Mesendoderm (in vitro differentiated cells): ENCODE measurements at regions not wholly inside any gene's neighbourhood (a gene's known extent, or its start where the extent isn't known, plus 50 kb on each side); places are given as distances from the start of the nearest gene placed in this dataset.

Experiments
- DNase-seq: peaks from one replicate; pipeline ENCODE4 v3.0.0; 2013
- H2AK5ac ChIP-seq: 2 replicates; pipeline ENCODE4 v1.6.1; 2013; ENCODE audit warnings: low read length, inconsistent platforms
- H2BK120ac ChIP-seq: 2 replicates; pipeline ENCODE4 v1.6.1; 2013; ENCODE audit warnings: low read depth, mild to moderate bottlenecking, low read length, moderate library complexity, mixed read lengths
- H2BK15ac ChIP-seq: replicated peaks from 2 replicates; pipeline ENCODE4 v1.6.1; 2013; ENCODE audit warnings: low read depth, mild to moderate bottlenecking, moderate library complexity
- H2BK5ac ChIP-seq: 2 replicates; pipeline ENCODE4 v1.6.1; 2013; ENCODE audit warnings: low read length, inconsistent platforms
- H3K18ac ChIP-seq: 2 replicates; pipeline ENCODE4 v1.6.1; 2013; ENCODE audit warnings: mild to moderate bottlenecking, low read length, mixed read lengths
- H3K23ac ChIP-seq: one replicate; pipeline ENCODE4 v1.6.1; 2013; ENCODE audit warnings: low read length
- H3K27ac ChIP-seq: 2 replicates; pipeline ENCODE4 v1.5.1; 2013; ENCODE audit warnings: low read depth, mild to moderate bottlenecking, inconsistent platforms, low read length, moderate library complexity
- H3K27me3 ChIP-seq: 2 replicates; pipeline ENCODE4 v1.6.1; 2013; ENCODE audit warnings: low read length, control low read depth, mild to moderate bottlenecking, inconsistent platforms; ENCODE audit not compliant: insufficient read depth, poor library complexity
- H3K36me3 ChIP-seq: 2 replicates; pipeline ENCODE4 v1.6.1; 2013; ENCODE audit warnings: low read length, inconsistent platforms; ENCODE audit not compliant: control insufficient read depth, insufficient read depth
- H3K4ac ChIP-seq: one replicate; pipeline ENCODE4 v1.6.1; 2013; ENCODE audit warnings: low read depth, mild to moderate bottlenecking, low read length, moderate library complexity
- H3K4me1 ChIP-seq: 2 replicates; pipeline ENCODE4 v1.6.1; 2013; ENCODE audit warnings: low read depth, low read length, inconsistent platforms; ENCODE audit not compliant: control insufficient read depth
- H3K4me2 ChIP-seq: 2 replicates; pipeline ENCODE4 v1.6.1; 2013; ENCODE audit warnings: low read length
- H3K4me3 ChIP-seq: 2 replicates; pipeline ENCODE4 v1.5.1; 2013; ENCODE audit warnings: mild to moderate bottlenecking, low read length
- H3K56ac ChIP-seq: one replicate; pipeline ENCODE4 v1.6.1; 2013; ENCODE audit warnings: low read length
- H3K79me1 ChIP-seq: 2 replicates; pipeline ENCODE4 v1.6.1; 2013; ENCODE audit warnings: low read length, inconsistent platforms
- H3K79me2 ChIP-seq: 2 replicates; pipeline ENCODE4 v1.6.1; 2013; ENCODE audit warnings: mild to moderate bottlenecking, low read length; ENCODE audit not compliant: control insufficient read depth, insufficient read depth
- H3K9ac ChIP-seq: 2 replicates; pipeline ENCODE4 v1.6.1; 2013; ENCODE audit warnings: low read length, inconsistent platforms
- H4K5ac ChIP-seq: one replicate; pipeline ENCODE4 v1.6.1; 2013; ENCODE audit warnings: low read length
- H4K8ac ChIP-seq: one replicate; pipeline ENCODE4 v1.6.1; 2013; ENCODE audit warnings: low read depth, mild to moderate bottlenecking, control low read depth, low read length, moderate library complexity
- WGBS: extraction: QIAGEN DNeasy Blood & Tissue Kit; methylation state at CpG from one replicate; pipeline ENCODE4 v1.1.7; 2013; ENCODE audit warnings: low lambda C conversion rate, missing lambda C conversion rate; ENCODE audit not compliant: insufficient coverage; ENCODE audit errors: extremely low coverage; 5-methylcytosine and 5-hydroxymethylcytosine counted together

GRCh38 chrX:33330798-33331197 lies 119.4 kb upstream of the DMD start:
- no peak overlapping the region for H2AK5ac ChIP-seq
- no peak overlapping the region for H3K4me2 ChIP-seq
- H3K27ac ChIP-seq, result no peak overlapping the region
- H3K9ac ChIP-seq, result no peak overlapping the region
- no peak for DNase-seq
- no peaks in the 10 kb centered on the region for H3K79me1 ChIP-seq
- H2BK5ac ChIP-seq, result no peak overlapping the region
- no CpG with 5 or more reads among the region's 3 CpGs for WGBS
- H3K36me3 ChIP-seq, result no peaks in the 10 kb centered on the region
- H3K4me3 ChIP-seq, result no peak overlapping the region
- H2BK120ac ChIP-seq, result no peak overlapping the region
- H2BK15ac ChIP-seq, result no peak overlapping the region
- no peak overlapping the region for H4K5ac ChIP-seq
- H3K27me3 ChIP-seq, result no peaks in the 10 kb centered on the region
- no peak overlapping the region for H4K8ac ChIP-seq
- H3K79me2 ChIP-seq, result no peaks in the 10 kb centered on the region
- H3K4me1 ChIP-seq, result no peaks in the 10 kb centered on the region
- no peak overlapping the region for H3K18ac ChIP-seq
- no peak overlapping the region for H3K4ac ChIP-seq
- no peak overlapping the region for H3K56ac ChIP-seq
- no peak overlapping the region for H3K23ac ChIP-seq

- Histone ChIP-seq H3K18ac (no peak overlapping the region), H3K79me2 (no peaks in the 10 kb centered on the region), H3K27me3 (no peaks in the 10 kb centered on the region), H3K9ac (no peak overlapping the region), H3K4me2 (no peak overlapping the region), H2AK5ac (no peak overlapping the region), H2BK120ac (no peak overlapping the region), H3K4me3 (no peak overlapping the region), H4K8ac (no peak overlapping the region), H3K4me1 (no peaks in the 10 kb centered on the region), H4K5ac (no peak overlapping the region), H2BK5ac (no peak overlapping the region), H3K4ac (no peak overlapping the region), H3K23ac (no peak overlapping the region), H3K79me1 (no peaks in the 10 kb centered on the region), H3K56ac (no peak overlapping the region), H2BK15ac (no peak overlapping the region), H3K27ac (no peak overlapping the region), H3K36me3 (no peaks in the 10 kb centered on the region)
- peak; percentile 3 for DNase-seq
- WGBS, result no CpG with 5 or more reads among the region's 2 CpGs
Observed at GRCh38 chrX:33324099-33324498, 112.8 kb upstream of the DMD start.

- no peaks in the 10 kb centered on the region for H3K36me3 ChIP-seq
- no peak overlapping the region for H2AK5ac ChIP-seq
- no peak overlapping the region for H3K4ac ChIP-seq
- H3K79me1 ChIP-seq, result no peaks in the 10 kb centered on the region
- H3K4me1 ChIP-seq, result no peaks in the 10 kb centered on the region
- H3K23ac ChIP-seq, result no peak overlapping the region
- no peak overlapping the region for H3K9ac ChIP-seq
- H3K27me3 ChIP-seq, result no peaks in the 10 kb centered on the region
- no peak overlapping the region for H3K4me3 ChIP-seq
- no peak overlapping the region for H3K27ac ChIP-seq
- no CpG with 5 or more reads among the region's 2 CpGs for WGBS
- no peak overlapping the region for H2BK120ac ChIP-seq
- no peak overlapping the region for H4K5ac ChIP-seq
- H3K56ac ChIP-seq, result no peak overlapping the region
- H2BK15ac ChIP-seq, result no peak overlapping the region
- H2BK5ac ChIP-seq, result no peak overlapping the region
- H4K8ac ChIP-seq, result no peak overlapping the region
- H3K18ac ChIP-seq, result no peak overlapping the region
- no peak overlapping the region for H3K4me2 ChIP-seq
- H3K79me2 ChIP-seq, result no peaks in the 10 kb centered on the region
- no peak for DNase-seq
Observed at GRCh38 chrX:33307911-33308354, 96.6 kb upstream of the DMD start.

- no peak overlapping the region for H3K4me3 ChIP-seq
- H3K9ac ChIP-seq, result no peak overlapping the region
- H3K4ac ChIP-seq, result no peak overlapping the region
- H3K36me3 ChIP-seq, result no peaks in the 10 kb centered on the region
- no CpG with 5 or more reads among the region's 5 CpGs for WGBS
- H2AK5ac ChIP-seq, result no peak overlapping the region
- H2BK15ac ChIP-seq, result no peak overlapping the region
- H4K8ac ChIP-seq, result no peak overlapping the region
- H3K27me3 ChIP-seq, result no peaks in the 10 kb centered on the region
- no peak overlapping the region for H2BK120ac ChIP-seq
- no peak overlapping the region for H4K5ac ChIP-seq
- H3K56ac ChIP-seq, result no peak overlapping the region
- H3K79me2 ChIP-seq, result no peaks in the 10 kb centered on the region
- no peak overlapping the region for H2BK5ac ChIP-seq
- no peak overlapping the region for H3K27ac ChIP-seq
- no peak overlapping the region for H3K18ac ChIP-seq
- no peak overlapping the region for H3K4me2 ChIP-seq
- H3K23ac ChIP-seq, result no peak overlapping the region
- no peaks in the 10 kb centered on the region for H3K79me1 ChIP-seq
- no peak for DNase-seq
- no peaks in the 10 kb centered on the region for H3K4me1 ChIP-seq
Observed at GRCh38 chrX:33298622-33299021, 87.3 kb upstream of the DMD start.

- H3K27ac ChIP-seq, result no peak overlapping the region
- no peak overlapping the region for H3K4me3 ChIP-seq
- WGBS, result no CpG with 5 or more reads among the region's 1 CpG
- H3K4ac ChIP-seq, result no peak overlapping the region
- H3K9ac ChIP-seq, result no peak overlapping the region
- no peaks in the 10 kb centered on the region for H3K79me1 ChIP-seq
- no peak for DNase-seq
- H2BK120ac ChIP-seq, result no peak overlapping the region
- H3K4me1 ChIP-seq, result no peaks in the 10 kb centered on the region
- H3K4me2 ChIP-seq, result no peak overlapping the region
- H3K36me3 ChIP-seq, result no peaks in the 10 kb centered on the region
- no peak overlapping the region for H4K5ac ChIP-seq
- H3K79me2 ChIP-seq, result no peaks in the 10 kb centered on the region
- no peak overlapping the region for H2BK15ac ChIP-seq
- no peak overlapping the region for H3K23ac ChIP-seq
- H3K27me3 ChIP-seq, result no peaks in the 10 kb centered on the region
- H2BK5ac ChIP-seq, result no peak overlapping the region
- H3K18ac ChIP-seq, result no peak overlapping the region
- no peak overlapping the region for H4K8ac ChIP-seq
- H3K56ac ChIP-seq, result no peak overlapping the region
- H2AK5ac ChIP-seq, result no peak overlapping the region
Observed at GRCh38 chrX:33285550-33285949, 74.2 kb upstream of the DMD start.

GRCh38 chrX:33277046-33277445 lies 65.7 kb upstream of the DMD start:
- Histone ChIP-seq H4K5ac (no peak overlapping the region), H2BK15ac (no peak overlapping the region), H4K8ac (no peak overlapping the region), H2AK5ac (no peak overlapping the region), H3K18ac (no peak overlapping the region), H2BK5ac (no peak overlapping the region), H3K56ac (no peak overlapping the region), H3K4ac (no peak overlapping the region), H3K79me1 (no peaks in the 10 kb centered on the region), H3K27ac (no peak overlapping the region), H3K4me3 (no peak overlapping the region), H3K4me2 (no peak overlapping the region), H3K23ac (no peak overlapping the region), H3K9ac (no peak overlapping the region), H3K4me1 (no peaks in the 10 kb centered on the region), H3K79me2 (no peaks in the 10 kb centered on the region), H2BK120ac (no peak overlapping the region), H3K36me3 (no peaks in the 10 kb centered on the region), H3K27me3 (no peaks in the 10 kb centered on the region)
- DNase-seq, result no peak
- WGBS, result no CpG with 5 or more reads among the region's 3 CpGs
